Transverse colon (tissue), 4 donors: ENCODE measurements at regions not wholly inside any gene's neighbourhood (a gene's known extent, or its start where the extent isn't known, plus 50 kb on each side); places are given as distances from the start of the nearest gene placed in this dataset.

Experiments
- DNase-seq: peaks from one replicate; pipeline ENCODE4 v3.0.0-alpha.2; 2019
- H3K27ac ChIP-seq, 4 donors: fragments of 200-600 bp; sonication (generic); 2 replicates each; pipeline ENCODE4 v1.5.1; 2016 to 2018; ENCODE audit warnings: inconsistent platforms in 4 of 4
- H3K27me3 ChIP-seq: fragments of 200-600 bp; sonication (generic); 2 replicates; pipeline ENCODE4 v1.5.1; 2017; ENCODE audit warnings: inconsistent platforms
- H3K36me3 ChIP-seq, 4 donors: fragments of 200-600 bp; sonication (generic); 2 replicates each; pipeline ENCODE4 v1.5.1; 2017 to 2019; ENCODE audit warnings: inconsistent platforms in 4 of 4
- H3K4me1 ChIP-seq, 4 donors: fragments of 200-600 bp; sonication (generic); 2 replicates each; pipeline ENCODE4 v1.5.1; 2017 to 2020; ENCODE audit warnings: inconsistent platforms in 4 of 4
- H3K4me3 ChIP-seq, 4 donors: fragments of 200-600 bp; sonication (generic); 1 replicate in 1 of 4; 2 replicates in 3 of 4; pipeline versions ENCODE4 v1.5.1 to v1.6.1; 2017 to 2019; ENCODE audit warnings: inconsistent platforms in 4 of 4
- H3K9me3 ChIP-seq, 2 donors: fragments of 200-600 bp; sonication (generic); 2 replicates each; pipeline ENCODE4 v1.5.1; 2017 to 2019; ENCODE audit warnings: inconsistent platforms in 2 of 2
- CTCF ChIP-seq, 5 experiments: fragments of 200-600 bp in 3 of 5; fragments of 450-650 bp in 2 of 5; sonication (generic) in 3 of 5; IDR thresholded peaks; 1 replicate in 2 of 5; 2 replicates in 3 of 5; pipeline ENCODE4 v1.5.1; 2016 to 2017; ENCODE audit warnings: antibody characterized with exemption in 5 of 5, inconsistent platforms in 3 of 5, mild to moderate bottlenecking in 2 of 5, moderate library complexity in 1 of 5
- EP300 ChIP-seq: sonication (generic); formaldehyde crosslinking; IDR thresholded peaks from one replicate; pipeline ENCODE4 v1.6.1; 2017; ENCODE audit warnings: antibody characterized with exemption, low read depth
- POLR2A ChIP-seq: fragments of 450-650 bp; IDR thresholded peaks from one replicate; pipeline ENCODE4 v1.6.1; 2016; ENCODE audit warnings: antibody characterized with exemption, mild to moderate bottlenecking, moderate library complexity
- POLR2AphosphoS5 ChIP-seq, 3 donors: sonication (generic); formaldehyde crosslinking; IDR thresholded peaks; one replicate each; pipeline ENCODE4 v1.6.1; 2016; ENCODE audit warnings: antibody characterized with exemption in 3 of 3
- WGBS, 2 donors: methylation state at CpG; one replicate each; pipeline ENCODE4 v1.1.5; 2018; ENCODE audit warnings: low coverage in 1 of 2; 5-methylcytosine and 5-hydroxymethylcytosine counted together
- in situ Hi-C, 4 donors: fragments of 200-750 bp; cut with MboI; loops; one replicate each; pipeline versions ENCODE4 v1.15.0 to v1.15.1; 2017; ENCODE audit warnings: low sequenced_read_pairs in 3 of 4, low pct_ligation_motif_present in 1 of 4, low pct_unique_long_range_greater_than_20kb in 1 of 4
- intact Hi-C: fragments of 100-400 bp; cut with DNase I; formaldehyde crosslinking; loops from one replicate; pipeline ENCODE4 v1.15.1; 2023; ENCODE audit warnings: low total_unique reads

- intact Hi-C loops (no loop called here), in situ Hi-C loops (no loop called here)
- no peak for DNase-seq
- H3K27ac ChIP-seq, result no peak overlapping the region
- H3K4me3 ChIP-seq, result no peak overlapping the region
- WGBS, 2 donors, result 83 to 88% methylated on average over 4 to 16 of the region's 16 CpGs
- no peaks in the 10 kb centered on the region for H3K4me1 ChIP-seq
- H3K9me3 ChIP-seq, result no peaks in the 10 kb centered on the region
- TF ChIP-seq POLR2AphosphoS5 (IDR thresholded peaks at IDR 0.05) (no peak), CTCF (IDR thresholded peaks at IDR 0.05) (no peak), POLR2A (no peak), EP300 (no peak)
- no peaks in the 10 kb centered on the region for H3K36me3 ChIP-seq
- H3K27me3 ChIP-seq, result peaks cover 14% of the 10 kb centered on the region
Observed at GRCh38 chr1:2907051-2907450, 105.6 kb upstream of the TTC34 start.

GRCh38 chr1:2908081-2908480, 106.6 kb upstream of the TTC34 start:
- Histone ChIP-seq H3K27ac (no peak overlapping the region), H3K36me3 (no peaks in the 10 kb centered on the region), H3K4me1 (no peaks in the 10 kb centered on the region), H3K4me3 (no peak overlapping the region), H3K27me3 (peaks cover 14% of the 10 kb centered on the region), H3K9me3 (no peaks in the 10 kb centered on the region)
- TF ChIP-seq POLR2AphosphoS5 (IDR thresholded peaks at IDR 0.05), result no peak
- TF ChIP-seq CTCF (IDR thresholded peaks at IDR 0.05), result no peak
- TF ChIP-seq POLR2A, result no peak
- TF ChIP-seq EP300, result no peak
- DNase-seq, result no peak
- 87% methylated on average over 5 of the region's 16 CpGs; no CpG with 5 or more reads in 1 of the 2 donors for WGBS, 2 donors
- intact Hi-C loops, result no loop called here
- in situ Hi-C loops, result no loop called here

DNA sequence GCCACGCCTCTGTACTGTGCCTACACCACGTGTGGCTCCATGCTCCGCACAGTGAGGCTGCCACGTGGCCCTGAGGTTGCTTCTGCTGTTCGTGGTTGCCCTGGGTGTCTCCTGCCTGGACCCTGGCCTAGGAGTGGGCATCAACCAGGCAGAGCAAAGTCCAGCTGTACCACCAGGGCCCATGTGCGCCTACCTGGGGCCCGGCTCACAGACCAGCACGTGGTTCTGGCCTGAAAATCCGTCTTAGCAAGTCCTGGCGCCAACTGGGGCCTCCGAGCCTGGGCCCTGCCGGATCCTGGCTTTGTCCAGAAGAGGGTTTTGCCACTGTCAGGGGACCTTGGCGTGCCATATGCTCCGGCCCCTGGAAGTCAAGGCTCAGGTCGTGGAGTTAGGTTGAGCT, 107.1 kb upstream of the TTC34 start:
- intact Hi-C loops, result no loop called here
- WGBS, 2 donors, result 63% methylated on average over 15 of the region's 15 CpGs; no CpG with 5 or more reads in 1 of the 2 donors
- no peak for DNase-seq
- H3K27me3 ChIP-seq, result peaks cover 14% of the 10 kb centered on the region
- in situ Hi-C loops, result no loop called here
- H3K9me3 ChIP-seq, result no peaks in the 10 kb centered on the region
- H3K4me1 ChIP-seq, result no peaks in the 10 kb centered on the region
- H3K36me3 ChIP-seq, result no peaks in the 10 kb centered on the region
- H3K27ac ChIP-seq, result no peak overlapping the region
- TF ChIP-seq POLR2A (no peak), EP300 (no peak), POLR2AphosphoS5 (IDR thresholded peaks at IDR 0.05) (no peak), CTCF (IDR thresholded peaks at IDR 0.05) (no peak)
- H3K4me3 ChIP-seq, result no peak overlapping the region

DNA sequence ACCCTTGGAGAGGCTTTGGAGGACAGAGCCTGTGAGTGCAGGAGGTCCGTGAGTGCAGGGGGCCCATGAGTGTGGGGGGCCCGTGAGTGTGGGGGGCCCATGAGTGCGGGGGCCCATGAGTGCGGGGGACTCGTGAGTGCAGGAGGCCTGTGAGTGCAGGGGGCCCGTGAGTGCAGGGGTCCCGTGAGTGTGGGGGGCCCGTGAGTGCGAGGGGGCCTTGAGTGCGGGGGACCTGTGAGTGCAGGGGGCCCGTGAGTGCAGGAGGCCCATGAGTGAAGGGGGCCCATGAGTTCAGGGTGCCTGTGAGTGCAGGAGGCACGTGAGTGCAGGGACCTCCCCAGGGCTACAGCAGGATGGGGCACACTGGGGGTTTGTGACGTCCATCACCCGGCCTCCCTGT, 108.3 kb upstream of the TTC34 start:
- in situ Hi-C loops, result no loop called here
- Histone ChIP-seq H3K27ac (no peak overlapping the region), H3K36me3 (no peaks in the 10 kb centered on the region), H3K27me3 (peaks cover 7% of the 10 kb centered on the region), H3K4me3 (no peak overlapping the region), H3K4me1 (no peaks in the 10 kb centered on the region), H3K9me3 (no peaks in the 10 kb centered on the region)
- WGBS, 2 donors, result 79% methylated on average over 11 of the region's 14 CpGs; no CpG with 5 or more reads in 1 of the 2 donors
- intact Hi-C loops, result no loop called here
- no peak for DNase-seq
- TF ChIP-seq POLR2A (no peak), POLR2AphosphoS5 (IDR thresholded peaks at IDR 0.05) (no peak), EP300 (no peak), CTCF (IDR thresholded peaks at IDR 0.05) (no peak)
